A673 (cell line): ENCODE measurements at regions not wholly inside any gene's neighbourhood (a gene's known extent, or its start where the extent isn't known, plus 50 kb on each side); places are given as distances from the start of the nearest gene placed in this dataset.

ENCODE experiments used
- EZH2 ChIP-seq: fragments of 200-600 bp; sonication (generic); IDR thresholded peaks from 2 replicates; pipeline ENCODE4 v1.6.1; 2017; ENCODE audit warnings: borderline replicate concordance, low read depth, mild to moderate bottlenecking, mixed read lengths, antibody characterized with exemption, low read length; ENCODE audit not compliant: poor library complexity, severe bottlenecking
- TF ChIP-seq, protein P1 (sequence below): fragments of 300-800, 200-600 bp; sonication (generic); conservative IDR thresholded peaks from 2 replicates; pipeline ENCODE4 v1.5.1; 2017; ENCODE audit warnings: low read depth, mild to moderate bottlenecking, antibody characterized with exemption, low read length, moderate library complexity, mixed read lengths

DNA sequence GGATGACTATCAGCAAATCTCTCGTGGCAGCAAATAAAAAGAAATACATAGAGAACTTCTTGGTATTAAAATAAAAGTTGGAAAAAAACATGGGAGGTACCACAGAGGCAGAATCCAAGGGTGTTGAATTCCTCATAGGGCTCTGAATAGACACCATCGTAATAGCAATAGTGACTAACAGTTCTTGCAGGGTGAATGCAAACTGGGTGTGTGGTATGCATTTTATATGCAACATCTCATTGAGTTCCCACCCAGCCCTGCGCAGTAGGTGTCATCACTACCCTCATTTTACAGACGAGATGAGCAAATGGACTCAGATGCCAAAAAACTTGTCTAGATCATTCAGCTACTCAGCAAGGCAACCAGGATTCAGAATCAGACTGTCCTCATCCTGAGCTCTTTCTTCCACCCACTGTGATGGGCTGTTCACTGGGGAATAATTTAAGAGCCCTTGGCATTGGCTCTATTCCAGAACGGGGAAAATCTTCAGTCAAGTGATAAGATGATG, 354.6 kb upstream of the CDH11 start:
- TF ChIP-seq, protein P1, sequence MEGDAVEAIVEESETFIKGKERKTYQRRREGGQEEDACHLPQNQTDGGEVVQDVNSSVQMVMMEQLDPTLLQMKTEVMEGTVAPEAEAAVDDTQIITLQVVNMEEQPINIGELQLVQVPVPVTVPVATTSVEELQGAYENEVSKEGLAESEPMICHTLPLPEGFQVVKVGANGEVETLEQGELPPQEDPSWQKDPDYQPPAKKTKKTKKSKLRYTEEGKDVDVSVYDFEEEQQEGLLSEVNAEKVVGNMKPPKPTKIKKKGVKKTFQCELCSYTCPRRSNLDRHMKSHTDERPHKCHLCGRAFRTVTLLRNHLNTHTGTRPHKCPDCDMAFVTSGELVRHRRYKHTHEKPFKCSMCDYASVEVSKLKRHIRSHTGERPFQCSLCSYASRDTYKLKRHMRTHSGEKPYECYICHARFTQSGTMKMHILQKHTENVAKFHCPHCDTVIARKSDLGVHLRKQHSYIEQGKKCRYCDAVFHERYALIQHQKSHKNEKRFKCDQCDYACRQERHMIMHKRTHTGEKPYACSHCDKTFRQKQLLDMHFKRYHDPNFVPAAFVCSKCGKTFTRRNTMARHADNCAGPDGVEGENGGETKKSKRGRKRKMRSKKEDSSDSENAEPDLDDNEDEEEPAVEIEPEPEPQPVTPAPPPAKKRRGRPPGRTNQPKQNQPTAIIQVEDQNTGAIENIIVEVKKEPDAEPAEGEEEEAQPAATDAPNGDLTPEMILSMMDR = no peak
- TF ChIP-seq EZH2 = no peak
